IPS-20b (cell line): ENCODE measurements at regions not wholly inside any gene's neighbourhood (a gene's known extent, or its start where the extent isn't known, plus 50 kb on each side); places are given as distances from the start of the nearest gene placed in this dataset.
"Not testable (repeated sequence)": the region's sequence is repeated elsewhere in the genome, so short reads cannot be mapped to it uniquely, and the experiment has no call there.

ENCODE experiments used
- H3K27ac ChIP-seq: one replicate; pipeline ENCODE4 v1.5.1; 2013; ENCODE audit warnings: low read length
- H3K27me3 ChIP-seq: 2 replicates; pipeline ENCODE4 v1.6.1; 2013; ENCODE audit warnings: mild to moderate bottlenecking, low read length, inconsistent platforms; ENCODE audit not compliant: insufficient read depth
- H3K36me3 ChIP-seq: 2 replicates; pipeline ENCODE4 v1.6.1; 2013; ENCODE audit warnings: low read depth, mild to moderate bottlenecking, inconsistent platforms, low read length, moderate library complexity; ENCODE audit not compliant: insufficient read depth
- H3K4me1 ChIP-seq: 2 replicates; pipeline ENCODE4 v1.6.1; 2013; ENCODE audit warnings: mild to moderate bottlenecking, control low read depth, inconsistent platforms, low read length, moderate library complexity; ENCODE audit not compliant: insufficient read depth
- H3K4me3 ChIP-seq: 2 replicates; pipeline ENCODE4 v1.5.1; 2013; ENCODE audit warnings: mild to moderate bottlenecking, low read length, inconsistent platforms
- H3K9ac ChIP-seq: 2 replicates; pipeline ENCODE4 v1.6.1; 2013; ENCODE audit warnings: low read depth, mild to moderate bottlenecking, inconsistent platforms, low read length, moderate library complexity
- H3K9me3 ChIP-seq: 2 replicates; pipeline ENCODE4 v1.6.1; 2013; ENCODE audit warnings: mild to moderate bottlenecking, low read depth, low read length, inconsistent platforms; ENCODE audit not compliant: insufficient read depth

GRCh38 chrX:122187069-122187713 lies 996.9 kb upstream of the GRIA3 start:
- no peak overlapping the region for H3K9ac ChIP-seq

GRCh38 chrX:122188751-122189150 lies 995.3 kb upstream of the GRIA3 start:
- Histone ChIP-seq H3K4me1 (no peaks in the 10 kb centered on the region), H3K4me3 (no peak overlapping the region), H3K9me3 (peaks cover 9% of the 10 kb centered on the region; the same call in 1 of the 2 replicates), H3K27ac (no peak overlapping the region), H3K9ac (no peak overlapping the region), H3K36me3 (no peaks in the 10 kb centered on the region), H3K27me3 (no peaks in the 10 kb centered on the region)

More at GRCh38 chrX:122187069-122187713, 996.9 kb upstream of the GRIA3 start:
- Histone ChIP-seq H3K36me3 (no peaks in the 10 kb centered on the region), H3K4me1 (no peaks in the 10 kb centered on the region), H3K27me3 (no peaks in the 10 kb centered on the region), H3K4me3 (no peak overlapping the region), H3K9me3 (peaks cover 12% of the 10 kb centered on the region; the same call in 1 of the 2 replicates), H3K27ac (no peak overlapping the region)

- Histone ChIP-seq H3K9me3 (no peaks in the 10 kb centered on the region), H3K27ac (no peak overlapping the region), H3K9ac (no peak overlapping the region), H3K36me3 (no peaks in the 10 kb centered on the region), H3K27me3 (no peaks in the 10 kb centered on the region), H3K4me1 (no peaks in the 10 kb centered on the region), H3K4me3 (no peak overlapping the region)
These were observed 987.7 kb upstream of the GRIA3 start for GRCh38 chrX:122196343-122196742.

GRCh38 chrX:122203399-122203798 lies 980.7 kb upstream of the GRIA3 start:
- no peak overlapping the region for H3K9ac ChIP-seq
- H3K36me3 ChIP-seq: no peaks in the 10 kb centered on the region
- peaks cover 5% of the 10 kb centered on the region; the same call in 1 of the 2 replicates for H3K4me1 ChIP-seq
- no peak overlapping the region for H3K4me3 ChIP-seq
- H3K9me3 ChIP-seq: no peaks in the 10 kb centered on the region
- H3K27me3 ChIP-seq: no peaks in the 10 kb centered on the region
- H3K27ac ChIP-seq: no peak overlapping the region

GRCh38 chrX:122218666-122219065 lies 965.4 kb upstream of the GRIA3 start:
- H3K9me3 ChIP-seq: no peaks in the 10 kb centered on the region
- H3K27ac ChIP-seq: no peak overlapping the region

GRCh38 chrX:122219226-122219625 lies 964.9 kb upstream of the GRIA3 start:
- no peak overlapping the region for H3K4me3 ChIP-seq
- no peaks in the 10 kb centered on the region for H3K27me3 ChIP-seq
- H3K9ac ChIP-seq: no peak overlapping the region
- H3K9me3 ChIP-seq: no peaks in the 10 kb centered on the region
- no peaks in the 10 kb centered on the region for H3K36me3 ChIP-seq
- peaks cover 11% of the 10 kb centered on the region; the same call in 1 of the 2 replicates for H3K4me1 ChIP-seq
- H3K27ac ChIP-seq: no peak overlapping the region

More at GRCh38 chrX:122218666-122219065, 965.4 kb upstream of the GRIA3 start:
- no peak overlapping the region for H3K4me3 ChIP-seq
- no peaks in the 10 kb centered on the region for H3K36me3 ChIP-seq
- no peaks in the 10 kb centered on the region for H3K27me3 ChIP-seq
- H3K4me1 ChIP-seq: peaks cover 11% of the 10 kb centered on the region; the same call in 1 of the 2 replicates
- H3K9ac ChIP-seq: no peak overlapping the region

GRCh38 chrX:122219735-122220134 lies 964.3 kb upstream of the GRIA3 start:
- H3K4me3 ChIP-seq: no peak overlapping the region
- peak overlapping the region; percentile 58; the same call in 1 of the 2 replicates for H3K9ac ChIP-seq
- peaks cover 11% of the 10 kb centered on the region; the same call in 1 of the 2 replicates for H3K4me1 ChIP-seq
- H3K9me3 ChIP-seq: no peaks in the 10 kb centered on the region
- H3K27ac ChIP-seq: peak overlapping the region; percentile 40
- peaks cover 4% of the 10 kb centered on the region; the same call in 1 of the 2 replicates for H3K36me3 ChIP-seq
- no peaks in the 10 kb centered on the region for H3K27me3 ChIP-seq

- Histone ChIP-seq H3K27me3 (no peaks in the 10 kb centered on the region), H3K4me1 (peaks cover 11% of the 10 kb centered on the region; the same call in 1 of the 2 replicates), H3K27ac (peak overlapping the region; percentile 40), H3K4me3 (peak overlapping the region; percentile 64), H3K9ac (peak overlapping the region; percentile 67), H3K9me3 (no peaks in the 10 kb centered on the region), H3K36me3 (peaks cover 13% of the 10 kb centered on the region; the same call in 1 of the 2 replicates)
These were observed 963.3 kb upstream of the GRIA3 start for GRCh38 chrX:122220644-122221373.

- H3K9me3 ChIP-seq, H3K27me3 ChIP-seq: not testable (repeated sequence)
- Histone ChIP-seq H3K9ac (peak overlapping the region; percentile 67), H3K36me3 (peaks cover 13% of the 10 kb centered on the region; the same call in 1 of the 2 replicates), H3K4me1 (peaks cover 11% of the 10 kb centered on the region; the same call in 1 of the 2 replicates), H3K4me3 (peak overlapping the region; percentile 64; the same call in 1 of the 2 replicates), H3K27ac (peak overlapping the region; percentile 40)
These were observed 962.3 kb upstream of the GRIA3 start for GRCh38 chrX:122221810-122222209.

GRCh38 chrX:122224137-122224536 lies 959.9 kb upstream of the GRIA3 start:
- H3K36me3 ChIP-seq: peaks cover 29% of the 10 kb centered on the region
- H3K9ac ChIP-seq: peak overlapping the region; percentile 63; the same call in 1 of the 2 replicates
- H3K4me1 ChIP-seq: peaks cover 11% of the 10 kb centered on the region; the same call in 1 of the 2 replicates
- H3K4me3 ChIP-seq: peak overlapping the region; percentile 63; the same call in 1 of the 2 replicates
- not testable (repeated sequence) for H3K27me3 ChIP-seq, H3K27ac ChIP-seq, H3K9me3 ChIP-seq

GRCh38 chrX:122238801-122239200 lies 945.3 kb upstream of the GRIA3 start:
- H3K4me1 ChIP-seq: no peaks in the 10 kb centered on the region; the same call in none of the 2 replicates
- peaks cover 89% of the 10 kb centered on the region for H3K36me3 ChIP-seq
- H3K4me3 ChIP-seq: no peak overlapping the region
- H3K9me3 ChIP-seq: no peaks in the 10 kb centered on the region
- no peaks in the 10 kb centered on the region for H3K27me3 ChIP-seq
- no peak overlapping the region for H3K9ac ChIP-seq
- no peak overlapping the region for H3K27ac ChIP-seq
